Omental fat pad (tissue), 3 donors: ENCODE measurements at regions not wholly inside any gene's neighbourhood (a gene's known extent, or its start where the extent isn't known, plus 50 kb on each side); places are given as distances from the start of the nearest gene placed in this dataset.

ENCODE experiments used
- ATAC-seq: fragments of 150-250 bp; one replicate; pipeline ENCODE4 v1.9.1; 2016; ENCODE audit warnings: mild to moderate bottlenecking, moderate library complexity; ENCODE audit not compliant: low FRiP score
- DNase-seq: peaks from one replicate; pipeline ENCODE4 v3.0.0-alpha.2; 2019; ENCODE audit warnings: low spot score
- TF ChIP-seq, protein P1 (sequence below), 3 donors: fragments of 450-650 bp; IDR thresholded peaks; one replicate each; pipeline ENCODE4 v1.5.1; 2016 to 2017; ENCODE audit warnings: antibody characterized with exemption in 3 of 3, mild to moderate bottlenecking in 3 of 3, moderate library complexity in 2 of 3

DNA sequence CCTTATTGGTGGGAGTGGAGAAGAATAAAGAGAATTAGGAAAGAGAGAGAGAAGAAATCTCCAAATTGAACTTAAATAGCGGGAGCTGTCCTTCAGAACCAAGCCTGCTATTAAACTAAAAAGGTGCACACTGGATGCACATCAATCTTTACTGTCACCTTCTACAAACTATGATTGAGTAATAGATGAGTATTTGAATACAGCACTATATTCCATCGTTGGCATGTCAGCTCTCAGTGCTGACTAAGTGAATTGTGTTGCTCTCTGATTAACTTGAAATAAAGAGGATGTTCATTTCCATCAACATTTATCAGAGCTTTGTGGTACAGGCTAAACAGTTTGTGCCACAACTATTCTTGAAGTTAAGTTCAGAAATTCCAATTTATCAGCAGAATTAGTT is 143.7 kb upstream of the PABPC4L start:
- DNase-seq (no peak), ATAC-seq (no peak)
- TF ChIP-seq, protein P1, sequence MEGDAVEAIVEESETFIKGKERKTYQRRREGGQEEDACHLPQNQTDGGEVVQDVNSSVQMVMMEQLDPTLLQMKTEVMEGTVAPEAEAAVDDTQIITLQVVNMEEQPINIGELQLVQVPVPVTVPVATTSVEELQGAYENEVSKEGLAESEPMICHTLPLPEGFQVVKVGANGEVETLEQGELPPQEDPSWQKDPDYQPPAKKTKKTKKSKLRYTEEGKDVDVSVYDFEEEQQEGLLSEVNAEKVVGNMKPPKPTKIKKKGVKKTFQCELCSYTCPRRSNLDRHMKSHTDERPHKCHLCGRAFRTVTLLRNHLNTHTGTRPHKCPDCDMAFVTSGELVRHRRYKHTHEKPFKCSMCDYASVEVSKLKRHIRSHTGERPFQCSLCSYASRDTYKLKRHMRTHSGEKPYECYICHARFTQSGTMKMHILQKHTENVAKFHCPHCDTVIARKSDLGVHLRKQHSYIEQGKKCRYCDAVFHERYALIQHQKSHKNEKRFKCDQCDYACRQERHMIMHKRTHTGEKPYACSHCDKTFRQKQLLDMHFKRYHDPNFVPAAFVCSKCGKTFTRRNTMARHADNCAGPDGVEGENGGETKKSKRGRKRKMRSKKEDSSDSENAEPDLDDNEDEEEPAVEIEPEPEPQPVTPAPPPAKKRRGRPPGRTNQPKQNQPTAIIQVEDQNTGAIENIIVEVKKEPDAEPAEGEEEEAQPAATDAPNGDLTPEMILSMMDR (IDR thresholded peaks at IDR 0.05) = no peak

DNA sequence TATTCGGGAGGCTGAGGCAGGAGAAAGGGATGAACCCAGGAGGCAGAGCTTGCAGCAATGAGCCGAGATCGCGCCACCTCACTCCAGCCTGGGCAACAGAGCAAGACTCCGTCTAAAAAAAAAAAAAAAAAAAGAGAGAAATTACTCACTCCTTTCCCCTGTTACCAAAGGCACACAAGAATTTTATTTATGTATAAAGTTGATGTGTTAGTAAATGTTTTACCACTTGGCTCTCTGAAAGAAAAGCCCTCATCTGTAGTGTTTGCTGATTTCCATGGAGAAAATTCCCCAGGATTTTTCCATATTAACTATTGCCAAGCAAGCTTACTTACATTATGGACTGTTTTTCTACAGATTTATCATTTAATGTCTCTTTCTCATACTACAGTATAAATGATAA is 142.1 kb upstream of the PABPC4L start:
- TF ChIP-seq, protein P1 (IDR thresholded peaks at IDR 0.05) = no peak
- ATAC-seq = no peak
- no peak for DNase-seq

DNA sequence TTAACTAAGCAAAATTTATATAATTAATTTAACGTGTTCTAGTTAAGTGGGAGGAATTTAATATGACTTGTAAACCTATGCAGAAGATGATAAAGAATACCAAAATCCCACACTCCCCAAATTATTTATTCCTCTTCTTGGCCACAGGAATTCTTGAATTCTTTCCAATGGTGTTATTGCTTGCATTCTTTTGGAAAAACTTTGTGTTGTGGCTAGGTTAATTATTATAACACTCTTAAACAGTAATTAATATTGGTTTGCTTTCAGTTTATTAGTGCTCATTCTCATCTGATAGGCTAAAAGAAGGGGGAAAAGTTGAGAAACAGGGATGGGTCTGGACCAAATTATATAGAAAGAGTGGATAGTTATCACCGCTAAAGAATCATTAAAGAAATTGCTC is 141.5 kb upstream of the PABPC4L start:
- TF ChIP-seq, protein P1 (IDR thresholded peaks at IDR 0.05) = no peak
- no peak for ATAC-seq

DNA sequence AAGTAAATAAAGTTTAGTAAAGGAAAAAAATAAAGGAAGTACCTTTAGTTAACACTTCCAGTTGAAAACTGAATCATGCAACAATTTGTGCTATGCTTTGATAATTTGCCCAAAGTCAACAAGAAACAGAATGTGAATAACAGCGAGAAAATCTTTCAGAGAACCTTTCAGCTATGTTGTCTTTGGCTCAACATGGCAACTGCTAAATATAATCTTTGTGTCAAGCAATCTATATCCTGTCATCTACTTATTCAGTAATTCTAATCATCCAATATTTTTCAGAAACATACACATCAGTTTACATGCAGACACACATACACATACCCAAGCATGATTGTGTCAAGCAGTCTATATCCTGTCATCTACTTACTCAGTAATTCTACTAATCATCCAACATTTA is 136.0 kb upstream of the PABPC4L start:
- no peak for DNase-seq
- TF ChIP-seq, protein P1 (IDR thresholded peaks at IDR 0.05) = no peak
- ATAC-seq = no peak

More for the DNA sequence above, 141.5 kb upstream of the PABPC4L start:
- DNase-seq = no peak

DNA sequence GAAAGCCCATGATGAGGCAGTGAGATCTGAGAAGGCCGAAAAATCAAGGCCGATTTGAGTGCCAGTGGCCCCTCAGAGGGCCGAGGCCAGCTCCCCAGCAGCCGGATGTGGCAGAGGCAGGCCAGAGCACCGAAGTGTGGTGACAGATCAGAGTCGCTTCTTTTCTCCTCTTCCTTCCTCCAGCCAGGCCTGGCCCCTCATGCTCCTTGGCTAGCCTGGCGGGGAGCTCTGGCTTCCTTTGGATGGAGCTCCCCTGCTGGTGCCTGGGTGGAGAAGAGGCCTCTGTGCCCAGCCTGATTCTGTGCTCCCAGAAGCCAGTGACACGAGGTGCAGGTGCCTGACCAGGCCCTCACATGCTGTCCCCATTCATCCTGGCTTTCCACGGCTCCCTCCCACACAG is 127.2 kb upstream of the PABPC4L start:
- ATAC-seq (no peak), DNase-seq (no peak)
- TF ChIP-seq, protein P1 (IDR thresholded peaks at IDR 0.05) = no peak

DNA sequence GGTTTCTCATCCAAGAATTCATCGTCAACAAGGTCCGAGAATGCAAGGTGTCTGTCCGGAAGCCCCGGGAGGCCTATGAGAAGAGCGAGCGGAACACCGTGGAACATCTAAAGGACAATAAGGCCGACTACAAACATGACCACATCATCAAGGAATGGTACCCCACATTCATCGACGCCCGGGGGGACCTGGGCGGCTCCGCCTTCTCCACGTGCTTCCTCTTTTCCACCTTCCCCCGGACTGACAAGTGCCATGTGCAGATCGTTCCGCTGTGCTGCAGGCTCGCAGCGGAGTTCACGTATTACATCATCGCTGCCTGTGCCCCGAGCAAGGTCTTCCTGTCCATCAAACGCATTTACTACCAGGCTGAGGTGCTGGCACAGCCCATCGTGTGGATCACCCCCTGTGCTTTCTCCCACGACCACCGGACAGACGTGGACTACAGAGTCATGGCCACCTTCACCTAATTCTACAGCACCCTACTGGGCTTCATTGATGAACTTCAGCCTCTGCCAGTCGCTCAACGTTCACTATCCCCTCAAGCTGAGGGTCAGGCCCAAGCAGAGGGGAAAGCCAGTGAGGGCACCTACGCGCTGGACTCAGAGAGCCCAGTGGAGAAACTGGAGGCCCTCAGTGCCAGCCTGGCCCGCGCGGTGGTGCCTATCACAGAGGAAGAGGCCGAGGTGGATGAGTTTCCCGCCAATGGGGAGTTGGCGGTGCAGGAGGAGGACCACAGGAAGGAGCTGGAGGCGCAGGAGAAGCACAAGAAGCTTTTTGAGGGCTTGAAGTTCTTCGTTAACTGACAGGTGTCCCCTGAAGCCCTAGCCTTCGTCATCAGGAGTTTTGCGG is 125.9 kb upstream of the PABPC4L start:
- DNase-seq (no peak), ATAC-seq (no peak)
- TF ChIP-seq, protein P1 (IDR thresholded peaks at IDR 0.05) = no peak

DNA sequence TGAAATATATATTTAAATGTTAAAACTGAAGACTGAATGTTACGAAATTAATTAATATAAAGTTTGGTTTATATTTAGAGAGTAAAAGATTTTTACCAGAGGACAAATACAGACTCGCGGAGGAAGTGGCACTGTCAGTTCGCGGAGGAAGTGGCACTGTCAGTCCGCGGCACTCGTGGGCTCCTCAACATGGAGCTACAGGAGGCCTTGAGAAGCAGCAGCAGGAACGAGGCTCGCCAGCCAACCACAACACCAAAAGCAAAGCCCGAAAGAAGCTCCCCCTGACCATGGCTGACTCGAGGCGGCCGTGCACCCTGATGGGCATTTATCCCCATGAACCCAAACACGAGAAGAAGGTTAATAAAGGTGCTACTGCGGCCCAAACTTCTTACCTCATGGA is 125.3 kb upstream of the PABPC4L start:
- no peak for DNase-seq
- ATAC-seq = no peak
- TF ChIP-seq, protein P1 (IDR thresholded peaks at IDR 0.05) = no peak
